Testis (tissue), 2 donors: ENCODE measurements at regions not wholly inside any gene's neighbourhood (a gene's known extent, or its start where the extent isn't known, plus 50 kb on each side); places are given as distances from the start of the nearest gene placed in this dataset.

Experiments used
- CTCF ChIP-seq, 3 experiments: fragments of 450-650 bp in 2 of 3; fragments of 200-600 bp in 1 of 3; sonication (generic) in 1 of 3; IDR thresholded peaks; one replicate each; pipeline ENCODE4 v1.5.1; 2016 to 2019; ENCODE audit warnings: antibody characterized with exemption in 3 of 3, mild to moderate bottlenecking in 2 of 3, moderate library complexity in 1 of 3
- POLR2A ChIP-seq: fragments of 450-650 bp; IDR thresholded peaks from one replicate; pipeline ENCODE4 v1.6.1; 2017; ENCODE audit warnings: antibody characterized with exemption, mild to moderate bottlenecking, moderate library complexity

GRCh38 chr9:126198854-126199253 lies 127.8 kb upstream of the MVB12B start:
- no peak for TF ChIP-seq CTCF (IDR thresholded peaks at IDR 0.05)
- no peak for TF ChIP-seq POLR2A
